OCI-LY3 (cell line): ENCODE measurements at regions not wholly inside any gene's neighbourhood (a gene's known extent, or its start where the extent isn't known, plus 50 kb on each side); places are given as distances from the start of the nearest gene placed in this dataset.

Experiments
- H2AFZ ChIP-seq: fragments of 200-600, 300-600 bp; shearing (Covaris generic); 2 replicates; pipeline ENCODE4 v1.6.0; 2014; ENCODE audit warnings: antibody characterized with exemption, low read depth, low read length
- H3K27ac ChIP-seq: fragments of 200-600, 300-600 bp; sonication (generic); 2 replicates; pipeline ENCODE4 v1.5.1; 2014; ENCODE audit warnings: mild to moderate bottlenecking, low read length, moderate library complexity, mixed read lengths
- H3K27me3 ChIP-seq: fragments of 200-600, 300-600 bp; sonication (generic); 2 replicates; pipeline ENCODE4 v1.6.1; 2014; ENCODE audit warnings: low read depth, low read length, mixed read lengths
- H3K36me3 ChIP-seq: fragments of 200-600, 300-600 bp; sonication (generic); replicated peaks from 2 replicates; pipeline ENCODE3; 2014; ENCODE audit warnings: low read depth, low read length, mixed read lengths
- H3K4me1 ChIP-seq: fragments of 300-600, 200-600 bp; sonication (generic); 2 replicates; pipeline ENCODE4 v1.6.1; 2014; ENCODE audit warnings: low read length, mixed read lengths
- H3K4me2 ChIP-seq: fragments of 200-600, 300-600 bp; sonication (generic); 2 replicates; pipeline ENCODE4 v1.6.1; 2014; ENCODE audit warnings: low read length, mixed read lengths
- H3K4me3 ChIP-seq: fragments of 300-600, 200-600 bp; sonication (generic); 2 replicates; pipeline ENCODE4 v1.5.1; 2014; ENCODE audit warnings: antibody characterized with exemption, mild to moderate bottlenecking, low read length, moderate library complexity
- H3K79me2 ChIP-seq: fragments of 300-600, 200-600 bp; shearing (Covaris generic); 2 replicates; pipeline ENCODE4 v1.6.1; 2014; ENCODE audit warnings: mild to moderate bottlenecking, low read length, mixed read lengths
- H3K9ac ChIP-seq: fragments of 300-600, 200-600 bp; shearing (Covaris generic); 2 replicates; pipeline ENCODE4 v1.6.0; 2014; ENCODE audit warnings: mild to moderate bottlenecking, low read length, moderate library complexity
- H3K9me3 ChIP-seq: fragments of 200-600, 300-600 bp; shearing (Covaris generic); 2 replicates; pipeline ENCODE4 v1.6.1; 2014; ENCODE audit warnings: low read length, mixed read lengths; ENCODE audit not compliant: insufficient read depth
- H4K20me1 ChIP-seq: fragments of 200-600, 300-600 bp; sonication (generic); 2 replicates; pipeline ENCODE4 v1.6.1; 2016; ENCODE audit warnings: low read length, mixed read lengths; ENCODE audit not compliant: insufficient read depth
- CTCF ChIP-seq: fragments of 200-600, 300-600 bp; sonication (generic); IDR thresholded peaks from 2 replicates; pipeline ENCODE4 v1.5.1; 2014; ENCODE audit warnings: antibody characterized with exemption, low read length, low read depth
- EZH2phosphoT487 ChIP-seq: fragments of 200-600 bp; shearing (Covaris generic); IDR thresholded peaks from 2 replicates; pipeline ENCODE4 v1.6.1; 2018; ENCODE audit warnings: antibody characterized with exemption, mixed run types, low read depth

- Histone ChIP-seq H2AFZ (no peak overlapping the region), H3K27ac (no peak overlapping the region), H3K79me2 (no peaks in the 10 kb centered on the region), H3K4me1 (no peaks in the 10 kb centered on the region), H3K9me3 (no peaks in the 10 kb centered on the region), H3K27me3 (no peaks in the 10 kb centered on the region), H3K4me3 (no peak overlapping the region), H4K20me1 (no peaks in the 10 kb centered on the region), H3K36me3 (no peaks in the 10 kb centered on the region), H3K4me2 (no peak overlapping the region), H3K9ac (no peak overlapping the region)
- peak; percentile 40 for TF ChIP-seq CTCF
- TF ChIP-seq EZH2phosphoT487, result no peak
These were observed 442.6 kb upstream of the PDZRN3 start for GRCh38 chr3:74067296-74067695.

GRCh38 chr3:74066456-74066855 is 441.7 kb upstream of the PDZRN3 start:
- Histone ChIP-seq H3K4me3 (no peak overlapping the region), H3K36me3 (no peaks in the 10 kb centered on the region), H3K9me3 (no peaks in the 10 kb centered on the region), H3K79me2 (no peaks in the 10 kb centered on the region), H2AFZ (no peak overlapping the region), H4K20me1 (no peaks in the 10 kb centered on the region), H3K27me3 (no peaks in the 10 kb centered on the region), H3K27ac (no peak overlapping the region), H3K4me2 (no peak overlapping the region), H3K9ac (no peak overlapping the region), H3K4me1 (no peaks in the 10 kb centered on the region)
- TF ChIP-seq EZH2phosphoT487 (no peak), CTCF (no peak)

GRCh38 chr3:74059923-74060600 is 435.3 kb upstream of the PDZRN3 start:
- no peak overlapping the region for H2AFZ ChIP-seq
- no peak overlapping the region for H3K27ac ChIP-seq
- no peak overlapping the region for H3K4me3 ChIP-seq
- H3K79me2 ChIP-seq, result no peaks in the 10 kb centered on the region
- no peaks in the 10 kb centered on the region for H3K9me3 ChIP-seq
- no peak overlapping the region for H3K9ac ChIP-seq
- no peaks in the 10 kb centered on the region for H3K27me3 ChIP-seq
- no peaks in the 10 kb centered on the region for H4K20me1 ChIP-seq
- no peaks in the 10 kb centered on the region for H3K4me1 ChIP-seq
- TF ChIP-seq EZH2phosphoT487 (no peak), CTCF (no peak)
- H3K4me2 ChIP-seq, result no peak overlapping the region
- no peaks in the 10 kb centered on the region for H3K36me3 ChIP-seq

- H3K27me3 ChIP-seq, result no peaks in the 10 kb centered on the region
- no peak overlapping the region for H3K4me2 ChIP-seq
- no peaks in the 10 kb centered on the region for H3K36me3 ChIP-seq
- no peaks in the 10 kb centered on the region for H3K4me1 ChIP-seq
- H3K9me3 ChIP-seq, result no peaks in the 10 kb centered on the region
- no peaks in the 10 kb centered on the region for H3K79me2 ChIP-seq
- TF ChIP-seq CTCF (no peak), EZH2phosphoT487 (no peak)
- no peak overlapping the region for H3K27ac ChIP-seq
- H3K9ac ChIP-seq, result no peak overlapping the region
- no peak overlapping the region for H2AFZ ChIP-seq
- no peaks in the 10 kb centered on the region for H4K20me1 ChIP-seq
- no peak overlapping the region for H3K4me3 ChIP-seq
These were observed 434.7 kb upstream of the PDZRN3 start for GRCh38 chr3:74059301-74059922.
